MM.1S (cell line): ENCODE measurements at regions not wholly inside any gene's neighbourhood (a gene's known extent, or its start where the extent isn't known, plus 50 kb on each side); places are given as distances from the start of the nearest gene placed in this dataset.

Source experiments
- DNase-seq: peaks from one replicate; pipeline ENCODE4 v3.0.0-alpha.2; 2015
- H2AFZ ChIP-seq: fragments of 300-600 bp; sonication (generic); 2 replicates; pipeline ENCODE4 v1.6.0; 2016; ENCODE audit warnings: antibody characterized with exemption, low read length
- H3F3A ChIP-seq: fragments of 300-600 bp; sonication (generic); 2 replicates; pipeline ENCODE4 v1.6.1; 2016; ENCODE audit warnings: mild to moderate bottlenecking, antibody characterized with exemption, low read length, moderate library complexity, mixed read lengths; ENCODE audit not compliant: insufficient read depth
- H3K27ac ChIP-seq: fragments of 300-600 bp; sonication (generic); 2 replicates; pipeline ENCODE4 v1.5.1; 2016; ENCODE audit warnings: mild to moderate bottlenecking, low read length
- H3K27me3 ChIP-seq: fragments of 300-600 bp; sonication (generic); replicated peaks from 2 replicates; pipeline ENCODE4 v1.6.0; 2016; ENCODE audit warnings: low read length; ENCODE audit not compliant: insufficient read depth
- H3K36me3 ChIP-seq: fragments of 300-600 bp; sonication (generic); replicated peaks from 2 replicates; pipeline ENCODE4 v1.6.1; 2016; ENCODE audit warnings: mild to moderate bottlenecking, low read length, mixed read lengths; ENCODE audit not compliant: insufficient read depth
- H3K4me1 ChIP-seq: fragments of 300-600 bp; sonication (generic); 2 replicates; pipeline ENCODE4 v1.6.1; 2016; ENCODE audit warnings: low read length, mixed read lengths
- H3K4me2 ChIP-seq: fragments of 300-600 bp; sonication (generic); 2 replicates; pipeline ENCODE4 v1.6.0; 2016; ENCODE audit warnings: low read depth, low read length
- H3K4me3 ChIP-seq: fragments of 300-600 bp; sonication (generic); 2 replicates; pipeline ENCODE4 v1.5.1; 2016; ENCODE audit warnings: low read length, mixed read lengths
- H3K79me2 ChIP-seq: fragments of 300-600 bp; sonication (generic); 2 replicates; pipeline ENCODE4 v1.6.1; 2016; ENCODE audit warnings: mixed run types, low read length, mixed read lengths
- H3K9ac ChIP-seq: fragments of 300-600 bp; sonication (generic); 2 replicates; pipeline ENCODE4 v1.6.1; 2016; ENCODE audit warnings: low read length, mixed read lengths
- H3K9me2 ChIP-seq: fragments of 300-600 bp; sonication (generic); replicated peaks from 2 replicates; pipeline ENCODE4 v1.6.1; 2016; ENCODE audit warnings: mild to moderate bottlenecking, low read length, mixed read lengths; ENCODE audit not compliant: insufficient read depth
- H3K9me3 ChIP-seq: fragments of 300-600 bp; sonication (generic); replicated peaks from 2 replicates; pipeline ENCODE4 v1.6.1; 2016; ENCODE audit warnings: mild to moderate bottlenecking, low read length, mixed read lengths; ENCODE audit not compliant: insufficient read depth
- H4K20me1 ChIP-seq: fragments of 300-600 bp; sonication (generic); 2 replicates; pipeline ENCODE4 v1.6.1; 2016; ENCODE audit warnings: mild to moderate bottlenecking, low read length, moderate library complexity, mixed read lengths; ENCODE audit not compliant: insufficient read depth
- EZH2 ChIP-seq: fragments of 300-600 bp; sonication (generic); optimal IDR thresholded peaks from 2 replicates; pipeline ENCODE3; 2017; ENCODE audit warnings: low read depth, mild to moderate bottlenecking, antibody characterized with exemption, low read length, mixed read lengths
- EZH2phosphoT487 ChIP-seq: fragments of 300-600 bp; sonication (generic); IDR thresholded peaks from 2 replicates; pipeline ENCODE4 v1.6.1; 2018; ENCODE audit warnings: antibody characterized with exemption, low read length
- TF ChIP-seq, protein P1 (sequence below): fragments of 300-600 bp; sonication (generic); IDR thresholded peaks from 2 replicates; pipeline ENCODE4 v1.5.1; 2016; ENCODE audit warnings: antibody characterized with exemption, low read length, mixed read lengths

DNA sequence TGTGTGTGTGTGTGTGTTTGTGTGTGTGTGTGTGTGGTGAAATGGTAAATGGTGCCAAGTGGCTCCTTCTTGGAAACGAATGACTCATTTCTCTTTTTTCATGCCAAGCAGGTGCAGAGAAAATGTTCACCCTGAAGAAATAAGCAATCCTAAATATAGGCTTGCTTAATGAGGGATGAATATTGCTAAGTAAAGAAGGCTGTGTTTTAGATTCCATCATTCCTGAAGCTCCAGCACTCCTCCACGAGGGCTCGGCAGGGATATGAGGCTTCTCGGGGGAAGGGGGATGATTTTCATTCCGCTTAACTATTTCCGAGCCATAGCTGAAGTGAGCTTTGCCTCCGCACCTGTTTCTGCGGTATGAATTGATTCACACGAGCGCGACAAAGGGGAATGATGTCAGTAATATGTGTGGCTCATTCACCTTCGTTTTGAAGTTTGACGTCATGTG lies 72.9 kb downstream of the TSN start:
- Histone ChIP-seq H3K9ac (no peak overlapping the region), H3K9me3 (no peaks in the 10 kb centered on the region), H3K27ac (no peak overlapping the region), H4K20me1 (no peaks in the 10 kb centered on the region), H3K4me2 (no peak overlapping the region), H3K4me1 (no peaks in the 10 kb centered on the region), H3K9me2 (no peaks in the 10 kb centered on the region), H3K79me2 (no peaks in the 10 kb centered on the region), H3K36me3 (no peaks in the 10 kb centered on the region), H2AFZ (no peak overlapping the region), H3K27me3 (no peaks in the 10 kb centered on the region), H3F3A (no peaks in the 10 kb centered on the region), H3K4me3 (no peak overlapping the region)
- no peak for DNase-seq
- no peak for TF ChIP-seq EZH2phosphoT487
- TF ChIP-seq EZH2 = no peak
- TF ChIP-seq, protein P1, sequence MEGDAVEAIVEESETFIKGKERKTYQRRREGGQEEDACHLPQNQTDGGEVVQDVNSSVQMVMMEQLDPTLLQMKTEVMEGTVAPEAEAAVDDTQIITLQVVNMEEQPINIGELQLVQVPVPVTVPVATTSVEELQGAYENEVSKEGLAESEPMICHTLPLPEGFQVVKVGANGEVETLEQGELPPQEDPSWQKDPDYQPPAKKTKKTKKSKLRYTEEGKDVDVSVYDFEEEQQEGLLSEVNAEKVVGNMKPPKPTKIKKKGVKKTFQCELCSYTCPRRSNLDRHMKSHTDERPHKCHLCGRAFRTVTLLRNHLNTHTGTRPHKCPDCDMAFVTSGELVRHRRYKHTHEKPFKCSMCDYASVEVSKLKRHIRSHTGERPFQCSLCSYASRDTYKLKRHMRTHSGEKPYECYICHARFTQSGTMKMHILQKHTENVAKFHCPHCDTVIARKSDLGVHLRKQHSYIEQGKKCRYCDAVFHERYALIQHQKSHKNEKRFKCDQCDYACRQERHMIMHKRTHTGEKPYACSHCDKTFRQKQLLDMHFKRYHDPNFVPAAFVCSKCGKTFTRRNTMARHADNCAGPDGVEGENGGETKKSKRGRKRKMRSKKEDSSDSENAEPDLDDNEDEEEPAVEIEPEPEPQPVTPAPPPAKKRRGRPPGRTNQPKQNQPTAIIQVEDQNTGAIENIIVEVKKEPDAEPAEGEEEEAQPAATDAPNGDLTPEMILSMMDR = no peak

DNA sequence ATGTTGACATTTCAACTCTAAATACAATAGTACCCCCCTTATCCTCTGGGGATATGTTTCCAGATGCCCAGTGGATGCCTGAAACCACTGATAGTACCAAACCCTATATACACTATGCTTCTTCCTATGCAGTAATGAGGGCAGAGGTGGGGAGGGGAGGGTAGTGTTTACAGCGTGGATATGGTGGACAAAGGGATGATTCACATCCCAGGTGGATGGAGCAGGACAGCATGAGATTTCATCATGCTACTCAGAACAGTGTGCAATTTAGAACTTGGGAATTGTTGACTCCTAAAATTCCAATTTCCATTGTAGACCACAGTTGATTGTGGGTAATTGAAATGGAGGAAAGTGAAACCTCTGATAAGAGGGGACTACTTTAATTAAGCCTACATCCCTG lies 75.4 kb downstream of the TSN start:
- TF ChIP-seq, protein P1 = no peak
- no peak for TF ChIP-seq EZH2
- no peak for TF ChIP-seq EZH2phosphoT487
- H3K27me3 ChIP-seq = no peaks in the 10 kb centered on the region
- no peak overlapping the region for H3K4me2 ChIP-seq

DNA sequence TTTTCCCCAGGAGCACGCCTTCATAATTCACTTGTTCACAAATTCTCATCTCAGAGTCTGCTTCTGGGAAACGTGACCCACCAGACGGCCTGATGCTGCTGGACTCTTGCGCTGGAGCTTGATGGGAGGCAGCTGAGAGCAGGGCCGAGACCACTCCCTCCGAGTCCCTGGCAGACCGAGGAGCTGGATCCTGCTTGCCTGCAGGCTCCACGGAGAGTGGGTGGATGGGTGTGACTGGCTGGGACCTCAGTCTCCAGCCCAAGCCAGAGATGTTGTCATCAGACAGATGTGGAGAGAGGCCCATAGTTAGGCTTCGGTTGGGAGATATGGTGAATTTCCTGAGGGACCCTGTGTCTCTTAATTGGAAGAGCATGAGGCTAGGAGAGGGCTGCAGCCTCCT lies 76.4 kb downstream of the TSN start:
- Histone ChIP-seq H3K9ac (no peak overlapping the region), H3K4me1 (no peaks in the 10 kb centered on the region), H3K4me2 (no peak overlapping the region), H2AFZ (no peak overlapping the region), H3K27ac (no peak overlapping the region), H3K9me3 (no peaks in the 10 kb centered on the region), H3F3A (no peaks in the 10 kb centered on the region), H4K20me1 (no peaks in the 10 kb centered on the region), H3K79me2 (no peaks in the 10 kb centered on the region), H3K36me3 (no peaks in the 10 kb centered on the region), H3K27me3 (no peaks in the 10 kb centered on the region), H3K4me3 (no peak overlapping the region), H3K9me2 (no peaks in the 10 kb centered on the region)
- TF ChIP-seq, protein P1 = no peak
- TF ChIP-seq EZH2 (no peak), EZH2phosphoT487 (no peak)
- no peak for DNase-seq

More for the DNA sequence above, 75.4 kb downstream of the TSN start:
- H2AFZ ChIP-seq = no peak overlapping the region
- H3K36me3 ChIP-seq = no peaks in the 10 kb centered on the region
- no peaks in the 10 kb centered on the region for H3K4me1 ChIP-seq
- no peak overlapping the region for H3K4me3 ChIP-seq
- no peaks in the 10 kb centered on the region for H4K20me1 ChIP-seq
- H3K9ac ChIP-seq = no peak overlapping the region
- H3K9me3 ChIP-seq = no peaks in the 10 kb centered on the region
- DNase-seq = no peak
- no peaks in the 10 kb centered on the region for H3K9me2 ChIP-seq
- no peaks in the 10 kb centered on the region for H3K79me2 ChIP-seq
- H3K27ac ChIP-seq = no peak overlapping the region
- no peaks in the 10 kb centered on the region for H3F3A ChIP-seq
